Mesothelial cell of epicardium (in vitro differentiated cells): ENCODE measurements at regions not wholly inside any gene's neighbourhood (a gene's known extent, or its start where the extent isn't known, plus 50 kb on each side); places are given as distances from the start of the nearest gene placed in this dataset.

Source experiments
- DNase-seq, 2 experiments: peaks; one replicate each; pipeline ENCODE4 v3.0.0; 2021; ENCODE audit warnings: low spot score in 2 of 2; ENCODE audit not compliant: unreplicated experiment in 2 of 2
- H3K27ac Mint-ChIP-seq: 2 replicates; pipeline ENCODE4 v1.8.0; 2021; ENCODE audit warnings: mixed read lengths
- H3K27me3 Mint-ChIP-seq: 2 replicates; pipeline ENCODE4 v1.8.0; 2021; ENCODE audit warnings: low read depth, mixed read lengths
- H3K36me3 Mint-ChIP-seq: 2 replicates; pipeline ENCODE4 v1.8.0; 2021; ENCODE audit warnings: mixed read lengths
- H3K4me1 Mint-ChIP-seq: 2 replicates; pipeline ENCODE4 v1.8.0; 2021; ENCODE audit warnings: mixed read lengths
- H3K4me3 Mint-ChIP-seq: 2 replicates; pipeline ENCODE4 v1.8.0; 2021; ENCODE audit warnings: mild to moderate bottlenecking, moderate library complexity, mixed read lengths
- H3K9me3 Mint-ChIP-seq: 2 replicates; pipeline ENCODE4 v1.8.0; 2021; ENCODE audit warnings: mixed read lengths
- TF ChIP-seq, protein P1 (sequence below): fragments of 200-600 bp; sonication (generic); IDR thresholded peaks from one replicate; pipeline ENCODE4 v1.5.0; 2021; ENCODE audit warnings: antibody characterized with exemption; ENCODE audit not compliant: unreplicated experiment

DNA sequence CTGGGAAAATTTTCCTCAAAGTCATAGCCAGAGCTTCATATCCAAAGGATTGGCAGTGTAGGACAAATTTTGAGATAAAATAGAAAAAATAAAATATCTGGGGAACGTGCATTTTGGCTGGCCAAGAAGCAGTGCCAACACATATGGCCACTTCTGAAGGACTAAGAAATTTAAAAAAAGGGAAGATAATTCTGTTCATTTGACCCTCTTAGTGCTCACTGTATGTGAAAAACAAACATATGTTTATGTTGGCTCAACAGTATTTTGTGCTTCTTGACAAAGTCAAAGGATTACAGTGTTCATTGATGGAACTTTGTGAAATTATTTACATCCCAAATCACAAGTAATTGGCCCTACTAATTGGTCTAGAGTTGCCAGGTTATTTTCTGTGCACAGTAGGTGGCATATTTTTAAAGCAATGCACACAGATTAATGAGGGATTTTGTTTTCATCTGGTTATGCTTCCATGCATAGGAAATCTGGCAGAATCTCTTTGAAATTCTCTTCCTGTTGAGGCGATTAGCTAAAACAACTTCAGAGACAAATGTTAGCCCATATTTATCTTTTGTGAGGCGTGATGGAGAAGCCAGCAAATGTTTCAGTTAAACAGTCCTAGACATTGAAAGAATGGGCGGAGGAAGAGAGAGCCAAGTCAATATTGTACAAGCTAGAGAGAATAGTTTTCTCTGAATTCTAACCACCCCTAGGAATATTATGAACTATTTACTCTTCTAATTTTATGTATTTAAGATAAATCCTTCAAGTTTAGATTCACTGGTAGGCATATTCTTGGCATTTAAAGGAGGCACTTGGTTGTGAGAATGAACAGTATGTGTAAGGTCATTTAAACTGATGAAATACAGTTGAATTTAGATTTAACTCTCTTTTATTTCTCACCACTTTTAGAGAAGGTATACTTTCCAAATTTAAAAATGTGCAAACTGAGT lies 237.7 kb upstream of the MBL2 start:
- peaks cover 27% of the 10 kb centered on the region for H3K4me1 Mint-ChIP-seq
- peaks cover 6% of the 10 kb centered on the region for H3K36me3 Mint-ChIP-seq
- DNase-seq = no peak
- H3K9me3 Mint-ChIP-seq = peaks cover 8% of the 10 kb centered on the region
- no peak overlapping the region for H3K27ac Mint-ChIP-seq
- H3K27me3 Mint-ChIP-seq = no peaks in the 10 kb centered on the region
- TF ChIP-seq, protein P1, sequence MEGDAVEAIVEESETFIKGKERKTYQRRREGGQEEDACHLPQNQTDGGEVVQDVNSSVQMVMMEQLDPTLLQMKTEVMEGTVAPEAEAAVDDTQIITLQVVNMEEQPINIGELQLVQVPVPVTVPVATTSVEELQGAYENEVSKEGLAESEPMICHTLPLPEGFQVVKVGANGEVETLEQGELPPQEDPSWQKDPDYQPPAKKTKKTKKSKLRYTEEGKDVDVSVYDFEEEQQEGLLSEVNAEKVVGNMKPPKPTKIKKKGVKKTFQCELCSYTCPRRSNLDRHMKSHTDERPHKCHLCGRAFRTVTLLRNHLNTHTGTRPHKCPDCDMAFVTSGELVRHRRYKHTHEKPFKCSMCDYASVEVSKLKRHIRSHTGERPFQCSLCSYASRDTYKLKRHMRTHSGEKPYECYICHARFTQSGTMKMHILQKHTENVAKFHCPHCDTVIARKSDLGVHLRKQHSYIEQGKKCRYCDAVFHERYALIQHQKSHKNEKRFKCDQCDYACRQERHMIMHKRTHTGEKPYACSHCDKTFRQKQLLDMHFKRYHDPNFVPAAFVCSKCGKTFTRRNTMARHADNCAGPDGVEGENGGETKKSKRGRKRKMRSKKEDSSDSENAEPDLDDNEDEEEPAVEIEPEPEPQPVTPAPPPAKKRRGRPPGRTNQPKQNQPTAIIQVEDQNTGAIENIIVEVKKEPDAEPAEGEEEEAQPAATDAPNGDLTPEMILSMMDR = no peak
- no peak overlapping the region for H3K4me3 Mint-ChIP-seq

DNA sequence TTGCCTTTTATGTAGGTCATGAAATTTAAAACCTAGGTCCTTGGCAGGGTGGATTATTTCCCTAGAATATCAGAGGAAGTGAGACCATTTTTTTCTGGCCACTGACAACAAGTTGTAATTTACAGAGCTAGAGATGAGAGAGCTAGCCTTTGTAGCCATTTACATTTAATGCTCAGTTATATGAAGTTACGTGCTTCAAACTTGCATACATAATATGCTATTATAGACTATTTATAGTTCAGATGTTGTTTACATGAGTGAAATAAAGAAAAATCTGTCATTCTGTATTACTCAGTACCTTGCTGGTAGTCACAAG lies 234.9 kb upstream of the MBL2 start:
- H3K36me3 Mint-ChIP-seq = peaks cover 6% of the 10 kb centered on the region
- DNase-seq = no peak
- TF ChIP-seq, protein P1 = no peak
- H3K4me1 Mint-ChIP-seq = peaks cover 26% of the 10 kb centered on the region
- H3K4me3 Mint-ChIP-seq = no peak overlapping the region
- no peak overlapping the region for H3K27ac Mint-ChIP-seq
- peaks cover 8% of the 10 kb centered on the region for H3K9me3 Mint-ChIP-seq
- no peaks in the 10 kb centered on the region for H3K27me3 Mint-ChIP-seq

DNA sequence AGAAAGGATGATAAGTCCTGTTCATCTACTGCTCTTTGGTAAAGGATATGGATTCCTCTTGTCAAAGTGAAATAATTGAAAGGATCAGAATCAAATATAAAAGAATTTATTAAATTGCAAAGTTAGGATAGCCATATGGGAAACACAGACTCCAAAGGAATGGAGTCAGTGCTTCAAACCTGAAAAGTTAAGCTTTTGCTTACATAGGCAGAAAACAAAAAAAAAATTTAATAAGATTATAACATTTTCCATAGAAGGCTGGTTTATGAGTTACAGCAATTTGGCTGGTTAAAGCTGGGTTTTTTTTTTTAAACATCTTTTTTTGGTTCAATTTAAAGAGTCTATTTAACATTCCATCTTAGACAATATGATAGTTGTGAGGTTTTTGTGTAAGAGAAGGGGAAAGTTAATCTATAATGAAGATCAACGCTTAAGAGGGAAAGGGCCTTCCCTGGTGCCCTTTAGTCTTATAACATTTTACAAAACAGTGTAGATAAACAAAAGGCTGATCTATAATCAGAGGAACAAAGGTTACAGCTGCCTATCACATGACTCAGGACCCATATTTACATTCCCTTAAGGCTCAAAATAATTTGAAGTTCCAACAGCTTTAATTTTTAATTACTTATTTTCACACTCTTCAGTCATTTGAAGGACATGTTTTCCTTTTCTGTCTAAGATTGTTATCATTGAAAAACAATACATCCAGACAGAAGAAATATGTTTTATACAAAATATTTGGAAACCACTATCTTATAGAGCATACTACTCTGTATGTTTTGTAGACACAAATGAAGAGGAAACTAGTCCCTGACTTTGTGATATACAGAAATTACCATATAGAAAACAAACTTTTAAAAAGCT lies 234.3 kb upstream of the MBL2 start:
- Mint-ChIP-seq H3K36me3 (peaks cover 6% of the 10 kb centered on the region), H3K4me3 (no peak overlapping the region), H3K27me3 (no peaks in the 10 kb centered on the region), H3K4me1 (peaks cover 26% of the 10 kb centered on the region), H3K9me3 (peaks cover 8% of the 10 kb centered on the region), H3K27ac (no peak overlapping the region)
- no peak for DNase-seq
- TF ChIP-seq, protein P1 = no peak

DNA sequence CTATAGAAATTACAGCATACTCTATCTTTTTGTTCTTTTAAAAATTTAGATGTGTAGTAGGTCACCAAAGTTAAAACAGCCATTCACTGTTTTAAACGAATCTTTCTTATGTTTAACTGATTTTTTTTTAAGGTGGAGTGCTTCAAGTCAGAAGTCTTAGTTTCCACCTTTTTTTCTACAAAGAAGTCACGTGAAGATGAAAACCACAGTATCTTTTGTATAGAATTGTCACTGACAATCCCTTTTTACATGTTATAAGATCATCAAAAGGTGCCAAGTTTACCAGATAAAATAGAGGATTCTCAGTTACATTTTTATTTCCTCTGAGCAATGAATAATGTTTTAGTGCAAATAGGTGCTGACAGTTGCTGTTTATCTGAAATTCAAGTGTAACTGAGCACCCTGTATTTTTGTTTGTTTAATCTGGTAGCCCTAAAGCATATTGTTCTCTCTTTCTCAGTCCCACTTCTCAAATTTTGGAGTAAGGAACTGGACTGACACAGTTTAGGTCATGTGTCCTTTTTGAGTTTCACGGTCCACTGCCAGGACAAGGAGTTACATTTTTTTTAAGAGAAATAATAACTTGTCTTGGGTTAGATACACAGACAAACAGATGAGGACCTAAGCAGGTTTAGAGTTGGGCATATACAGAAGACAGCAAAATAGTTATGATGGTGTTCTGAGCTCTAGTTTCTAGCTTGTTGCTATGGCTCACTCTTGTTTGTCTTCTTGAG lies 233.2 kb upstream of the MBL2 start:
- no peak overlapping the region for H3K27ac Mint-ChIP-seq
- TF ChIP-seq, protein P1 = no peak
- H3K27me3 Mint-ChIP-seq = no peaks in the 10 kb centered on the region
- peaks cover 8% of the 10 kb centered on the region for H3K9me3 Mint-ChIP-seq
- peaks cover 29% of the 10 kb centered on the region for H3K4me1 Mint-ChIP-seq
- DNase-seq = no peak
- no peak overlapping the region for H3K4me3 Mint-ChIP-seq
- H3K36me3 Mint-ChIP-seq = peaks cover 6% of the 10 kb centered on the region

DNA sequence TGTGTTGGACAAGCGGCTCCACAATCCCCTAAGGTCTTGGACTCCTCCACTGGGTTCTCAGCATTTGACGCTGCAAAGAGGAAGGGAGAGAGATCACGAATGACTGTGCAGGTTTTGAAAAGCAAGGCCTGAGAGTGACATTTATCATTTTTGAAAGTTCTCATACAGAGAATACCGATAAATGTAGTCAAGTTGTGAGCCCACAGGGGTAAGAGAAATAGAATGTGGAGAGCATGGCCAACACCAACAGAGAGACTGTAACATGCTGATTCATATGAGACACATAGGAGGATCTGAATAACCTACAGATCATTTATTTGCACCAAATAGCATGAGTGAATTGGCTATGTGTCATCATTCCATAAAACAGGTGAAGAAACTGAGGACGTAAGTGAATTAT lies 230.5 kb upstream of the MBL2 start:
- TF ChIP-seq, protein P1 = no peak
- H3K36me3 Mint-ChIP-seq = peaks cover 2% of the 10 kb centered on the region
- peaks cover 22% of the 10 kb centered on the region for H3K4me1 Mint-ChIP-seq
- H3K4me3 Mint-ChIP-seq = no peak overlapping the region
- no peak overlapping the region for H3K27ac Mint-ChIP-seq
- no peak for DNase-seq
- no peaks in the 10 kb centered on the region for H3K27me3 Mint-ChIP-seq
- H3K9me3 Mint-ChIP-seq = no peaks in the 10 kb centered on the region
